ENCODE measurements at regions not wholly inside any gene's neighbourhood (a gene's known extent, or its start where the extent isn't known, plus 50 kb on each side); places are given as distances from the start of the nearest gene placed in this dataset.

- DNase-seq (ENCODE audit: low read depth) = no peak
Observed at GRCh38 chr2:128632501-128632800, 313.8 kb upstream of the HS6ST1 start.

- no peak for DNase-seq (ENCODE audit: low read depth)
Observed at GRCh38 chr2:128633501-128633900, 314.8 kb upstream of the HS6ST1 start.

- DNase-seq (ENCODE audit: low read depth) = no peak
Observed at GRCh38 chr2:128635361-128635900, 316.8 kb upstream of the HS6ST1 start.

GRCh38 chr2:128636802-128637147 is 318.1 kb upstream of the HS6ST1 start:
- no peak for DNase-seq (ENCODE audit: low read depth)

GRCh38 chr2:128637481-128638155 is 318.9 kb upstream of the HS6ST1 start:
- no peak for DNase-seq (ENCODE audit: low read depth)

GRCh38 chr2:128638341-128639119 is 319.9 kb upstream of the HS6ST1 start:
- DNase-seq (ENCODE audit: low read depth) = no peak

- no peak for DNase-seq (ENCODE audit: low read depth)
Observed at GRCh38 chr2:128639120-128639477, 320.4 kb upstream of the HS6ST1 start.

GRCh38 chr2:128639693-128640092 is 321.0 kb upstream of the HS6ST1 start:
- DNase-seq (ENCODE audit: low read depth) = no peak

- DNase-seq (ENCODE audit: low read depth) = no peak
Observed at GRCh38 chr2:128640166-128640844, 321.6 kb upstream of the HS6ST1 start.

GRCh38 chr2:128640845-128641360 is 322.2 kb upstream of the HS6ST1 start:
- no peak for DNase-seq (ENCODE audit: low read depth)

GRCh38 chr2:128641421-128642080 is 322.9 kb upstream of the HS6ST1 start:
- no peak for DNase-seq (ENCODE audit: low read depth)

- no peak for DNase-seq (ENCODE audit: low read depth)
Observed at GRCh38 chr2:128642316-128642715, 323.6 kb upstream of the HS6ST1 start.

GRCh38 chr2:128642821-128643220 is 324.2 kb upstream of the HS6ST1 start:
- DNase-seq (ENCODE audit: low read depth) = no peak

GRCh38 chr2:128643221-128644065 is 324.8 kb upstream of the HS6ST1 start:
- DNase-seq (ENCODE audit: low read depth) = no peak

GRCh38 chr2:128644156-128644555 is 325.5 kb upstream of the HS6ST1 start:
- no peak for DNase-seq (ENCODE audit: low read depth)

- no peak for DNase-seq (ENCODE audit: low read depth)
Observed at GRCh38 chr2:128644718-128645256, 326.1 kb upstream of the HS6ST1 start.

GRCh38 chr2:128645631-128646030 is 327.0 kb upstream of the HS6ST1 start:
- no peak for DNase-seq (ENCODE audit: low read depth)

GRCh38 chr2:128646091-128646490 is 327.4 kb upstream of the HS6ST1 start:
- DNase-seq (ENCODE audit: low read depth) = no peak

- DNase-seq (ENCODE audit: low read depth) = no peak
Observed at GRCh38 chr2:128646691-128647090, 328.0 kb upstream of the HS6ST1 start.

- no peak for DNase-seq (ENCODE audit: low read depth)
Observed at GRCh38 chr2:128651000-128651399, 332.3 kb upstream of the HS6ST1 start.

- no peak for DNase-seq (ENCODE audit: low read depth)
Observed at GRCh38 chr2:128654408-128654807, 335.7 kb upstream of the HS6ST1 start.

Data from stimulated activated CD8-positive, alpha-beta memory T cell treated with anti-CD3 and anti-CD28 coated beads, Interleukin-12 subunit alpha, Interleukin-12 subunit beta, amount 100 ng/mL, for 1 hour (primary cell).